Naive thymus-derived CD8-positive, alpha-beta T cell (primary cell): ENCODE measurements at regions not wholly inside any gene's neighbourhood (a gene's known extent, or its start where the extent isn't known, plus 50 kb on each side); places are given as distances from the start of the nearest gene placed in this dataset.

ENCODE experiments used
- ATAC-seq, 2 donors: fragments of 150-1000 bp; cut with Tn5 transposase in 1 of 2; sonication (Bioruptor Pico), chemical (Tn5 transposase) in 1 of 2; 1 replicate in 1 of 2; 2 replicates in 1 of 2; pipeline ENCODE4 v1.10.0; 2021; ENCODE audit warnings: mild to moderate bottlenecking in 2 of 2, moderate library complexity in 2 of 2
- POLR2A ChIA-PET: fragments of 350-600 bp; sonication (Branson Sonifier 250); formaldehyde crosslinking; loops from one replicate; lab custom pipeline; 2021; ENCODE audit warnings: antibody characterized with exemption; lab: Charles Lee
- DNase-seq, 10 donors: peaks; one replicate each; pipeline versions ENCODE4 v3.0.0 to v3.0.0-alpha.2; 2020 to 2022
- H3K27ac Mint-ChIP-seq, 10 donors: one replicate each; pipeline ENCODE4 v1.8.0; 2020 to 2022; ENCODE audit warnings: mild to moderate bottlenecking in 10 of 10, mixed read lengths in 10 of 10, moderate library complexity in 4 of 10, inconsistent platforms in 1 of 10
- H3K27me3 Mint-ChIP-seq, 5 donors: one replicate each; pipeline ENCODE4 v1.8.0; 2021 to 2022; ENCODE audit warnings: mixed read lengths in 5 of 5
- H3K36me3 Mint-ChIP-seq, 3 donors: one replicate each; pipeline ENCODE4 v1.8.0; 2020 to 2022; ENCODE audit warnings: mixed read lengths in 3 of 3, mild to moderate bottlenecking in 2 of 3, inconsistent platforms in 1 of 3
- H3K4me1 Mint-ChIP-seq, 4 donors: one replicate each; pipeline ENCODE4 v1.8.0; 2021 to 2022; ENCODE audit warnings: mixed read lengths in 4 of 4
- H3K4me3 Mint-ChIP-seq, 10 donors: one replicate each; pipeline ENCODE4 v1.8.0; 2020 to 2022; ENCODE audit warnings: mild to moderate bottlenecking in 10 of 10, mixed read lengths in 10 of 10, moderate library complexity in 6 of 10, inconsistent platforms in 1 of 10
- H3K9me3 Mint-ChIP-seq, 9 donors: one replicate each; pipeline ENCODE4 v1.8.0; 2020 to 2022; ENCODE audit warnings: mixed read lengths in 9 of 9, mild to moderate bottlenecking in 3 of 9, inconsistent platforms in 1 of 9, moderate library complexity in 1 of 9

DNA sequence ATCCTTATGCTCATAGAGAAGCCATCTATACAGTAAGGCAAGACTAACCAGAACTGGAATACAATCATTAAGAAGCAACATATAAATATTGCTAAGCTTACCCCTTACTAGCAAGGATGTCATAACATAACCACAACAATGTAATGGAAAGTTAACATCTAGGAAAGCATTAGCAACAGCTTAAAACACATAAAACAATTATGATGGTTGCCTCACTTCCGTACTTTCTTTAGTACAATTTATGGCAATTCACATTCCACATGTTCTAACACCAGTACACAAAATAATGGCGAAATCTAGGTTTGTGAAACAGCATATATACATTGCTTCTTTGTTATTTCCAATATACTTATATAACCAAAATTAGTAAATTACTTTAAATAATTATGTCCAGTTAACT, 195.0 kb downstream of the AHR start:
- Mint-ChIP-seq H3K4me3 (no peak overlapping the region), H3K36me3 (no peaks in the 10 kb centered on the region), H3K9me3 (no peaks in the 10 kb centered on the region), H3K27me3 (peaks cover 0 to 3% (median 0%) of the 10 kb centered on the region in 5 donors), H3K27ac (no peak overlapping the region), H3K4me1 (peaks cover 0 to 2% (median 2%) of the 10 kb centered on the region in 4 donors)
- DNase-seq (no peak), ATAC-seq (no peak)
- POLR2A ChIA-PET: no interaction called here

DNA sequence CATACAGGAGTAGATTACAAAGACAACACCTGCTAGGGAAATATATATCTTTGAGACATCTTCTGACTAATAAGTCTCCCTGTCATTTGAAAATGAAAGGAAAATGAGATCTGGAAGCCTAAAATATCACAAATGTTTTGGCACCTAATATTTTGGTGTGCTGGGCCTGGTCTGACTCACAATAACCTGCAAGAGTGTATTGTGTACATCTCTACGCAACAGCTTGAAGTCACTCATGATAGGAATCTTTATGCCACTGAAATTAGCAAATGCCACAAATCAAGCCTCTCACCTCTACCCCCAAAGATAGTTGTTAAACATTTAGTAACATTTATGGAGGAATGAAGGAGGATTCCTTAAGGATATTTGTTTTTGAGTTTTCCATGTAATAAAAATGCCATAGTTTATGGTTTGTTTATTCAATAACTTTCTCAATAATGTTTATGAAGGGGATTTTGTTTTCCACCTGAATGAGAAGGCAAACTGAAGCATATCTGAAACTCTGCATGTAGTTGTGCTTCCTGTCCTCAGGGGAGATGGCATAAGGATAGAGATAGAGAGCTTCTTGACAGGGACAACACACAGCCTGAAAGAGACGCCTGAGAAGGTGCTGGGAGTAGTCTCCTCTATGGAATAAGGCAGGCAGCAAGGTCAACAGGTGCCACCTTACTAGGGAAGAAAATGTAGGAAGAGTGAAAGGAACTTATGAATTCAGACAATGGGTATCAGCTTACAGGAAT, 197.4 kb downstream of the AHR start:
- no peaks in the 10 kb centered on the region for H3K36me3 Mint-ChIP-seq
- no peaks in the 10 kb centered on the region for H3K27me3 Mint-ChIP-seq
- H3K9me3 Mint-ChIP-seq: no peaks in the 10 kb centered on the region
- no peak for ATAC-seq
- H3K4me3 Mint-ChIP-seq: no peak overlapping the region
- H3K4me1 Mint-ChIP-seq: peaks cover 0 to 2% (median under 1%) of the 10 kb centered on the region in 4 donors
- DNase-seq: no peak
- H3K27ac Mint-ChIP-seq: no peak overlapping the region
- POLR2A ChIA-PET: no interaction called here

DNA sequence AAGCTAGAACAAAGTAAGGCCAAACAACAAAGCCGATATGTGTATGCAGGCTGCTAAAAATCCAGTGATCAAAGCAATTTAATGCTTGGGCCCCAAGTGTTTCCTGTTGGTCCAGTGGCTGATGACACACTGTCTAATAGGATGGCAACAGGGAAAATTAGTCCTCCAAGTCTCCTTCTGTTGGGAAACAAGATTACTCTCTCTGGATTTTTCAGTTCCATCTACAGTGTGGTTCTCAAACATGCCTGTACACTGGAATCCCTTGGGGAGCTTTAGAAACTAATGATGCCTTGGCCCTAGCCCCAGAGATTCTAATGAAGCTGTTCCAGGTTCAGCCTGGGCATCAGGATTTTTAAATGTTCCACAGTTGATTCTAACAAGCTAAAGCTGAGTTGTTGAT, 198.7 kb downstream of the AHR start:
- POLR2A ChIA-PET: no interaction called here
- DNase-seq (no peak), ATAC-seq (no peak)
- no peak overlapping the region for H3K27ac Mint-ChIP-seq
- H3K27me3 Mint-ChIP-seq: no peaks in the 10 kb centered on the region
- H3K4me3 Mint-ChIP-seq: no peak overlapping the region
- H3K4me1 Mint-ChIP-seq: no peaks in the 10 kb centered on the region
- no peaks in the 10 kb centered on the region for H3K36me3 Mint-ChIP-seq
- no peaks in the 10 kb centered on the region for H3K9me3 Mint-ChIP-seq

DNA sequence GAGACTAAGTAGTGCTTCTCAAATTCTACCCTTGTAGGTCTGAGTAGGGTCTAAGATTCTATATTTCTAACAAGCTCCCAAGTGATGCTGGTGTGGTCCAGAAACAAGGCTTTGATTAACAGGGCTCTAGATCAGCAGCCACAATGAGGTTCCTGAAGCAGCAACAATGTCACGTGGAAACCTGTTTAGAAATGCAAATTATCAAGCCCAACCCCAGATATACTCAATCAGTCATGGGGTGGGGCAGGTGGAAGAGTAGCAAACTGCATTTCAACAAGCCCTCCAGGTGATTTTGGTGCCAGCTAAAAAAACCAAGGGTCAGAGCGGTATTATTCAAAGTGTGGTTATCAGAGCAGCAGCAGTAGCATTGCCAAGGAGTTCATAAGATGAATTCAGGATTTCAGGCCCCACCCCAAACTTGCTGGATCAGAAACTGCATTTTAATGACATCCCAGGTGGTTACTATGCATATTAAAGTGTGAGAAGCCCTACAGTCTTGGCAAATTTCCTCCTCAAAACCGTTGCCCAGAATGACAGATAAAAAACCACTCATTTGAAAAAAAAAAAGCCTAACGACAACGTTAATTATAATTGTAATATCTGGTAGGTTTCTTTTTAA, 199.2 kb downstream of the AHR start:
- POLR2A ChIA-PET: no interaction called here

DNA sequence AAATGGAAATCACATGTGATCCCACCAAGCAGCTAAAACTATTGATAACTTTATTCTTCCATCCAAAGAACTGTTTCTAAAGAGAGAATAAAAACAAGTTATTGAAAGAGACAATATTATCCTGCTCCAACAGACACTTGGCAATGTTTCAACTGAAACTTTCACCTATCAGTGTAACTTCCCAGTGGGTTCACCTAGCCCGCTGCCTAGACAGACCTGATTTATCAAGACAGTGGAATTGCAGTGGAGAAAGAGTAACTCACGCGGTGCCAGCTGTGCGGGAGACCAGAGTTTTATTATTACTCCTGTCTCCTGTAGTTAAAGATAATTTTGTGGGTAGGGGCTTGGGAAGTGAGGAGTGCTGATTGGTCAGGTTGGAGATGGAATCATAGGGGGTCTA, 199.8 kb downstream of the AHR start:
- no peaks in the 10 kb centered on the region for H3K4me1 Mint-ChIP-seq
- H3K36me3 Mint-ChIP-seq: no peaks in the 10 kb centered on the region
- DNase-seq (no peak), ATAC-seq (no peak)
- no peak overlapping the region for H3K4me3 Mint-ChIP-seq
- POLR2A ChIA-PET: no interaction called here
- no peaks in the 10 kb centered on the region for H3K9me3 Mint-ChIP-seq
- H3K27me3 Mint-ChIP-seq: no peaks in the 10 kb centered on the region
- H3K27ac Mint-ChIP-seq: no peak overlapping the region

More for the DNA sequence above, 199.2 kb downstream of the AHR start:
- Mint-ChIP-seq H3K4me3 (no peak overlapping the region), H3K9me3 (no peaks in the 10 kb centered on the region), H3K4me1 (no peaks in the 10 kb centered on the region), H3K36me3 (no peaks in the 10 kb centered on the region), H3K27ac (no peak overlapping the region), H3K27me3 (no peaks in the 10 kb centered on the region)
- ATAC-seq: no peak
- no peak for DNase-seq

DNA sequence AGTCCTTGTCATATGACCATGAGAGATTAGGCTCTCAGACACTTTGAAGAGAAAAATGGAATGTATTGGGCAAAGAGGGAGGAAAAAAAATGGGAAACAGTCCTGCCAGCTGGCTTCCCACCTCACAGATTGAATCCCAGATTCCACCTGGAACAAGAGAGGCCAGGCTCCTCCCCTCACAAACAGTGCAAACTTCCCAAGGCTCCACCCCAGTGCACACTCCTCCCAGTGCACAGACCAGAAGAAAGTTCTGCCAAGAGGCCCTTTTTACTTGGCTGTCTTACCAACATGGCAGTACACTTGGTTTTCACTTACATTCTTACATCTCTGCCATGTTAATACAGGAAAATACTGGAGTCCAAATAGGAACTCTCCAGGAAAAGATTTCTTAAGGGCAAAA, 202.3 kb downstream of the AHR start:
- no peak for DNase-seq
- no peak overlapping the region for H3K4me3 Mint-ChIP-seq
- H3K9me3 Mint-ChIP-seq: no peaks in the 10 kb centered on the region
- ATAC-seq: no peak
- H3K4me1 Mint-ChIP-seq: no peaks in the 10 kb centered on the region
- no peak overlapping the region for H3K27ac Mint-ChIP-seq
- peaks cover 0 to 2% (median 0%) of the 10 kb centered on the region in 5 donors for H3K27me3 Mint-ChIP-seq
- no peaks in the 10 kb centered on the region for H3K36me3 Mint-ChIP-seq
- POLR2A ChIA-PET: no interaction called here

DNA sequence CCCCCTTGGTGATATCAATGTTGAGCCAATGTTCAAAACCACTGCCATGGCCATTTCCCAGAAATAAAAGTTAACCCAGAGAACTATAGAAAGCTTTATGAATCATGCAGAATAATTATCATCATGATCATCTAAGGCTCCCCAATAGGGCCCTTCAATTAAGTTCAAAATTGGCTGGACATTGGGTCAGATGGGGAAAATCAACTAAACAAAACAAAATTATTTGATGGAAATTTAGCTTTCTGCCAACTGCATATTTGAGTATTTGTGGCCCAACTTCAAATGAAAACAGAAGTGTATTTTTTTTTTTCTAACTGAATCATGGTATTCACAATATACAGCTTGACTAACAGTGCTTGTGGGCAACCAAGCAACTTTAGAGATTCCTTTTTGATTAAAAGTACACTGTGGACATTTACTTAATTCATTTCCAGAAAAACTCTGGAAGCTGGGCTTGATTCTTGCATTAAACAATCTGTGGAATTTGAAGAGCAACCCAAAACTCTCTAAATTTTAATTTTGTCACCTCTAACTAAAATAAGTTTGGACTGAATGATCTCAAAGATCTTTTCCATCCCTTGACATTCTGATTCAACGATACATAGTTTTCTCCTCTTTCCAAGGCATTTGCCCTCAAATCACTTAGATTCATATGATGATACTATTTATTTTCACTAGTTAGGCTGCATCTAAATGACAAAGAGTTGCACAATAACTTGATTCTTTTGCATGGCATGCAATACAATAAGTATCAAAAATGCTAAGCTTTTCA, 203.2 kb downstream of the AHR start:
- Mint-ChIP-seq H3K4me1 (no peaks in the 10 kb centered on the region), H3K36me3 (no peaks in the 10 kb centered on the region), H3K27me3 (peaks cover 0 to 2% (median 0%) of the 10 kb centered on the region in 5 donors), H3K4me3 (no peak overlapping the region), H3K9me3 (no peaks in the 10 kb centered on the region), H3K27ac (no peak overlapping the region)
- DNase-seq (no peak), ATAC-seq (no peak)
- POLR2A ChIA-PET: no interaction called here

DNA sequence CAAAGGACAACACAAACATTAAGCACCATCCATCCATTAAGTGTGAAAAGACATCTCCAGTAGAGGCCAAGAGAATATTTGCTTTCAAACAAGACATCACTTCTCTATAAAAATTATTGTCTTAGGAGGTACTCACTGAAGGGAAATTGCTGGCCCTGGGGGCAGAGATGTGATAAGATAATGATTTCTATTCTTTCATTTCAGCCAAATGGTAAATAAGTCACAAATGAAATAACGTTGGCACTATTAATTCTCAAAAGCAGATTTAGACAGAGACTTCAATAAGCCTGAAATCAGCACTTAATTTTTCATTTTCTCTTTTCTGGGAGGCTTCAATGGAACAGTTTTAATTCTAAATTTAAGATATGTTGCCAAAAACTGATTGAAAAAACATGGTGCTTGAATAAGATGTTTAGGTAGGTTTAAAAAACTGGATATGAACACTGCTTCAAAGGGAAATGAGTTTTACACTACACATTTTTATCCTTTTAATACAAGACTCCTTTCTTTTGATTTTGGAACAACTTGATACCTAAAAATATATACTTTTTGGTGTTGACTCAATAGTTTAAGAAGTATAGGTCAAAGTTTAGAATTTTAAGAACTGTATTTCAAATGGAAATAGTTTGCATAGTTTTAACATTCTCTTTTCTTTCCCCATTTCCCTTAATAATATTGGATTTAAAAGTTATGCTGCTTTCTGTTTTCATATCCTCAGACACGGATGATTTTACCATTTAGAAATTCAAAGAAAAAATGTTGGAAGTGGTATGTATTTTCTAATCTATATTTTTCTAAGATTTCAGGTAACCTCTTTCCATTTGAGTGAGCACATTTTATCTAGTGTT, 204.0 kb downstream of the AHR start:
- H3K36me3 Mint-ChIP-seq: no peaks in the 10 kb centered on the region

DNA sequence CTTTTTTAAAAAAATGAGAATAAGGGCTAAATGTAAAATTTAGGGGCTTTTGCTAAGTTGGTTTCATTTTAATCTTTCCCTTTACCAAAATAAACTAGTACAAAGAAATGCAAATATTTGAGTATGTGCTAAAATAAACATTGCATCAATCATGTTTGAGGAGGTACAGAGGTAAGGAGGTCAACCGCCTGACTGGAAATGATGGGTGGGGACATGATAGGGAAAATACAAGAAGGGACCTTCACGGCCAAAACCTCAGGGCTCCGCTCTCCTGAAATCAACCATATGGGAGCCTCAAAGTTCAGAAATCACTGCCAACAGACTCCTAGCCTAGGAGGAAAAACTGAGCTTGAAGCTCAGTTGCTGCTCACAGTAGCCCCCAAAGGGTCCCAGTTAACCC, 207.6 kb downstream of the AHR start:
- Mint-ChIP-seq H3K4me3 (no peak overlapping the region), H3K27ac (no peak overlapping the region), H3K27me3 (peaks cover 0 to 2% (median 0%) of the 10 kb centered on the region in 5 donors), H3K4me1 (no peaks in the 10 kb centered on the region), H3K36me3 (no peaks in the 10 kb centered on the region), H3K9me3 (no peaks in the 10 kb centered on the region)
- ATAC-seq (no peak), DNase-seq (no peak)
- POLR2A ChIA-PET: no interaction called here

More for the DNA sequence above, 204.0 kb downstream of the AHR start:
- POLR2A ChIA-PET: no interaction called here
- DNase-seq (no peak), ATAC-seq (no peak)
- Mint-ChIP-seq H3K27ac (no peak overlapping the region), H3K9me3 (no peaks in the 10 kb centered on the region), H3K4me1 (no peaks in the 10 kb centered on the region), H3K27me3 (peaks cover 0 to 2% (median 0%) of the 10 kb centered on the region in 5 donors), H3K4me3 (no peak overlapping the region)

DNA sequence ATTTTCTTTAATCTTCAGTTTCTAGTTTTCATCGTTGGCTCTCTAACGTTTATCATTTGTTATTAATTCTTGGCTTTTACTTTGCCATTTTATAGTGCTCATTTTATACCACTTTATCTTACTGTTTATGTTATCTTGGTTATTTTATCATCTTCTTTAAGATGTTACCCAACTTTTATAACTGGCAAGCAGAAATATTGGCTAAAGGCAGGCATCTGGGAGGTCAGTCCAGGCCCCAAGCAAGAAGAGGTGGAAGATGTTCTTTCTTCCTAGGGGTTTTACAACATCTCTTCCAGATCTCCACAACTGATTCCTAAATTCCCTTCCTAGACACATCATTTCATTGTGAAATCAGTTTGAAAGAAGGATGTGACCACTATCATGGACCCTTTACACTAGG, 208.1 kb downstream of the AHR start:
- no peaks in the 10 kb centered on the region for H3K36me3 Mint-ChIP-seq
- H3K4me1 Mint-ChIP-seq: no peaks in the 10 kb centered on the region
- ATAC-seq: no peak
- DNase-seq: no peak
- POLR2A ChIA-PET: no interaction called here
- no peak overlapping the region for H3K4me3 Mint-ChIP-seq
- peaks cover 0 to 2% (median 0%) of the 10 kb centered on the region in 5 donors for H3K27me3 Mint-ChIP-seq
- H3K9me3 Mint-ChIP-seq: no peaks in the 10 kb centered on the region
- H3K27ac Mint-ChIP-seq: no peak overlapping the region

DNA sequence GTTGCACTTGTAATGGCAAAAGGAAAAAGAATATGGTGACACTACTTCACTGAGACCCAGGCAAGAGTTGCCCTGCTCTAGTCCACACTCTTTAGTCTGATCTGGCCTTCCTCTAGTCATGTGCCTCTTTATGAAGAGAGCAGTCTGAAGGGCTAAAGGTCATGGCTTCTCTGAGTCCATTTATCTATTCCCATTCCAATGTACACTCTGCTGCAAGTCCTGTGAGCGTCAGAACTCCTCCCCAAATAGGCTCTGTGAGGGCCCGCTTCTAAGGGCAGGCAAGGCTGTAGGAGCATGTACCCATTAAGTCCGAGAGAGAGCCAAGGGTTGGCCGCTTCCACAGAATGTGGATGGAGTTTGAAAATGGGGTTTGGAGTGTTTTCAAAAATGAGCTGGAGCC, 209.3 kb downstream of the AHR start:
- ATAC-seq: no peak
- H3K27ac Mint-ChIP-seq: no peak overlapping the region

DNA sequence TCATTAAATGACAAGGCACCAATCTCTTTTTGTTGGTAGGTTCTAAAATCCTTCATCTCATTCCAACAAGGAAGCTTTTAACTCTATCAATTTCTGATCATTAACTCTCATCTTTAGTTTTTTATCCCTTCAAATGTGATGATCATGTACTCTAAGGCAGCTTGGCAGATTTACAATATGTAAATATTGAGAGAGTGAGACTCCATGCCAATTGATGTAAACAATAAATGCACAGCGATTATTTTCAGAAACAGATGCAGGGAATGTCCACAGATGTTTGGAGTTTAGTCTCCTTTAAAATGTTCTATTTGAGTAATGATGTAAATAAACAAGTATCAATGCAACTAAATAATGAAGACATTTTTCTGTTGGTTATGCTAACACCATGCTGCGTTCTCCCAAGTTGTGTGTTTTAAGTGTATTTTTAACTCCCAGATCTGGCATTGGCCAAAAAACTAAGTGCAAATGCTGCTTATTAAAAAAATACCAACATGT, 213.8 kb downstream of the AHR start:
- H3K27me3 Mint-ChIP-seq: no peaks in the 10 kb centered on the region
- H3K27ac Mint-ChIP-seq: no peak overlapping the region
- ATAC-seq (no peak), DNase-seq (no peak)
- H3K4me3 Mint-ChIP-seq: no peak overlapping the region
- no peaks in the 10 kb centered on the region for H3K9me3 Mint-ChIP-seq
- no peaks in the 10 kb centered on the region for H3K36me3 Mint-ChIP-seq
- no peaks in the 10 kb centered on the region for H3K4me1 Mint-ChIP-seq
- POLR2A ChIA-PET: no interaction called here

More for the DNA sequence above, 209.3 kb downstream of the AHR start:
- Mint-ChIP-seq H3K4me3 (no peak overlapping the region), H3K9me3 (no peaks in the 10 kb centered on the region), H3K27me3 (peaks cover 0 to 2% (median 0%) of the 10 kb centered on the region in 5 donors), H3K4me1 (no peaks in the 10 kb centered on the region), H3K36me3 (no peaks in the 10 kb centered on the region)
- POLR2A ChIA-PET: no interaction called here
- DNase-seq: no peak
